ENCODE measurements at regions not wholly inside any gene's neighbourhood (a gene's known extent, or its start where the extent isn't known, plus 50 kb on each side); places are given as distances from the start of the nearest gene placed in this dataset.

GRCh38 chr9:660227-660626 is 181.3 kb upstream of the DMRT1 start:
- TF ChIP-seq TCF12 (IDR thresholded peaks at IDR 0.05; ENCODE audit: low read depth) (no peak), FOXM1 (IDR thresholded peaks at IDR 0.05; ENCODE audit: borderline replicate concordance, low read depth) (no peak), RAD21 (IDR thresholded peaks at IDR 0.05; ENCODE audit: low read depth) (no peak), ZBTB7A (IDR thresholded peaks at IDR 0.05; ENCODE audit: low read depth) (no peak), EP300 (IDR thresholded peaks at IDR 0.05; ENCODE audit: borderline replicate concordance) (no peak), TAF1 (IDR thresholded peaks at IDR 0.05; ENCODE audit: low read depth) (no peak), REST (IDR thresholded peaks at IDR 0.05; ENCODE audit: low read depth) (no peak), YY1 (IDR thresholded peaks at IDR 0.05; ENCODE audit: low read depth) (no peak), MAX (IDR thresholded peaks at IDR 0.05) (no peak), EGR1 (IDR thresholded peaks at IDR 0.05) (no peak), CEBPB (IDR thresholded peaks at IDR 0.05) (no peak), USF1 (IDR thresholded peaks at IDR 0.05) (no peak), TEAD4 (IDR thresholded peaks at IDR 0.05) (no peak)

GRCh38 chr9:663541-663940 is 178.0 kb upstream of the DMRT1 start:
- TF ChIP-seq TCF12 (IDR thresholded peaks at IDR 0.05; ENCODE audit: low read depth) (no peak), RAD21 (IDR thresholded peaks at IDR 0.05; ENCODE audit: low read depth) (no peak), CREB1 (IDR thresholded peaks at IDR 0.05; ENCODE audit: low read depth) (no peak), EP300 (IDR thresholded peaks at IDR 0.05; ENCODE audit: borderline replicate concordance) (no peak), USF1 (IDR thresholded peaks at IDR 0.05) (no peak)

GRCh38 chr9:665296-665695 is 176.2 kb upstream of the DMRT1 start:
- TF ChIP-seq EGR1 (IDR thresholded peaks at IDR 0.05) (no peak), TEAD4 (IDR thresholded peaks at IDR 0.05) (no peak), MAX (IDR thresholded peaks at IDR 0.05) (no peak), TAF1 (IDR thresholded peaks at IDR 0.05; ENCODE audit: low read depth) (no peak), CEBPB (IDR thresholded peaks at IDR 0.05) (no peak), ZBTB7A (IDR thresholded peaks at IDR 0.05; ENCODE audit: low read depth) (no peak), REST (IDR thresholded peaks at IDR 0.05; ENCODE audit: low read depth) (no peak), YY1 (IDR thresholded peaks at IDR 0.05; ENCODE audit: low read depth) (no peak), CREB1 (IDR thresholded peaks at IDR 0.05; ENCODE audit: low read depth) (no peak), TCF12 (IDR thresholded peaks at IDR 0.05; ENCODE audit: low read depth) (no peak), EP300 (IDR thresholded peaks at IDR 0.05; ENCODE audit: borderline replicate concordance) (no peak), FOXM1 (IDR thresholded peaks at IDR 0.05; ENCODE audit: borderline replicate concordance, low read depth) (no peak), RAD21 (IDR thresholded peaks at IDR 0.05; ENCODE audit: low read depth) (no peak)

GRCh38 chr9:671997-672396 is 169.5 kb upstream of the DMRT1 start:
- TF ChIP-seq NFIC (IDR thresholded peaks at IDR 0.05), result no peak
- no peak for TF ChIP-seq EGR1 (IDR thresholded peaks at IDR 0.05)
- TF ChIP-seq MAX (IDR thresholded peaks at IDR 0.05), result no peak

GRCh38 chr9:672851-673250 is 168.6 kb upstream of the DMRT1 start:
- TF ChIP-seq TAF1 (IDR thresholded peaks at IDR 0.05; ENCODE audit: low read depth) (no peak), RAD21 (IDR thresholded peaks at IDR 0.05; ENCODE audit: low read depth) (no peak), TEAD4 (IDR thresholded peaks at IDR 0.05) (no peak), MAX (IDR thresholded peaks at IDR 0.05) (no peak), USF1 (IDR thresholded peaks at IDR 0.05) (no peak), CREB1 (IDR thresholded peaks at IDR 0.05; ENCODE audit: low read depth) (no peak), EP300 (IDR thresholded peaks at IDR 0.05; ENCODE audit: borderline replicate concordance) (no peak), TCF12 (IDR thresholded peaks at IDR 0.05; ENCODE audit: low read depth) (no peak), EGR1 (IDR thresholded peaks at IDR 0.05) (no peak), YY1 (IDR thresholded peaks at IDR 0.05; ENCODE audit: low read depth) (no peak), REST (IDR thresholded peaks at IDR 0.05; ENCODE audit: low read depth) (no peak), NFIC (IDR thresholded peaks at IDR 0.05) (no peak)
